ENCODE measurements at regions not wholly inside any gene's neighbourhood (a gene's known extent, or its start where the extent isn't known, plus 50 kb on each side); places are given as distances from the start of the nearest gene placed in this dataset.

DNA sequence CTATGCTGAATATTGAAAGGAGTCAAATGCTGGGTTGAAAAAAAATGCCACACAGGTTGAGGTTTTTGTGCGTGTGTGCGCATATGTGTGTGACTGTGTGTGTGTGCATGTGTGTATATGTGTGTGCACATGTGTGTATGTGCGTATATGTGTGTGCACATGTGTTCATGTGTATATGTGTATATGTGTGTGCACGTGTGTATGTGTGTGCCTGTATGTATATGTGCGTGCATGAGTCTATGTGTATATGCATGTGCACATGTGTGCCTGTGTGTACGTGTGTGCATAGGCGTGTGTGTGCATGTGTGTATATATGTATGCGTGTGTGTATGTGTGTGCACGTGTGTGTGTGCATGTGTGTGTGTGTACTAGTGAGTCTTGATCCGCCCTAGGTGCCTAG lies 655.7 kb downstream of the AACS start:
- no peaks in the 10 kb centered on the region for H3K4me1 ChIP-seq (ENCODE audit: control insufficient read depth in 3 of 3, insufficient read depth in 3 of 3, low read length in 3 of 3)
- H3K4me3 ChIP-seq (ENCODE audit: low read length in 3 of 3): no peak overlapping the region
- H3K9ac ChIP-seq (ENCODE audit: low read depth in 1 of 3, low read length in 3 of 3): no peak overlapping the region
- H3K36me3 ChIP-seq (ENCODE audit: control insufficient read depth in 3 of 3, insufficient read depth in 3 of 3, low read length in 3 of 3): no peaks in the 10 kb centered on the region
- H3K9me3 ChIP-seq (ENCODE audit: control insufficient read depth in 3 of 3, low read length in 3 of 3): peaks cover 0 to 5% (median 5%) of the 10 kb centered on the region in 3 donors
- no peak overlapping the region for H3K27ac ChIP-seq (ENCODE audit: low read depth, low read length)
- H3K27me3 ChIP-seq (ENCODE audit: control insufficient read depth in 3 of 3, insufficient read depth in 3 of 3, low read length in 3 of 3): no peaks in the 10 kb centered on the region

DNA sequence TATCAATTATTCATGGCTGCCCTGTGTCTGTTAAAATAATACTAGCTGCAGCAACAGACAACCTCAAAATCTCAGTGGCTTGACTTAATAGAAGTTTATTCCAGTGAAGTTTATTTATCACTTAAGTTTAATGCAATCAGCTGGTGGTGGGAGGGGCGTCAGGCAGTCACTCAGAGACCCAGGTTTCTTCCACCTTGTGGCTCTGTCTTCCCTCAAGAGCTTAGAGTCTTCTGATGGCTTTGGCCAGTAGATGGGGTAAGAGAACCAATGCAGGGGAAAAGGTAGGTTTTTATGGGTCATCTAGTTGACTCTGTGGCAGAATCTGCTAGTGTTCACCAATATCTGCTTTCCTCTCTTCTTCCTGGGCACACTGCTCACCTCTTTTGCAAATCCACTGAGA lies 668.9 kb downstream of the AACS start:
- Histone ChIP-seq H3K4me3 (ENCODE audit: low read length in 3 of 3) (no peak overlapping the region), H3K4me1 (ENCODE audit: control insufficient read depth in 3 of 3, insufficient read depth in 3 of 3, low read length in 3 of 3) (no peaks in the 10 kb centered on the region), H3K36me3 (ENCODE audit: control insufficient read depth in 3 of 3, insufficient read depth in 3 of 3, low read length in 3 of 3) (no peaks in the 10 kb centered on the region), H3K27me3 (ENCODE audit: control insufficient read depth in 3 of 3, insufficient read depth in 3 of 3, low read length in 3 of 3) (no peaks in the 10 kb centered on the region), H3K27ac (ENCODE audit: low read depth, low read length) (no peak overlapping the region), H3K9me3 (ENCODE audit: control insufficient read depth in 3 of 3, low read length in 3 of 3) (peaks cover 3% of the 10 kb centered on the region in 3 donors), H3K9ac (ENCODE audit: low read depth in 1 of 3, low read length in 3 of 3) (no peak overlapping the region)

DNA sequence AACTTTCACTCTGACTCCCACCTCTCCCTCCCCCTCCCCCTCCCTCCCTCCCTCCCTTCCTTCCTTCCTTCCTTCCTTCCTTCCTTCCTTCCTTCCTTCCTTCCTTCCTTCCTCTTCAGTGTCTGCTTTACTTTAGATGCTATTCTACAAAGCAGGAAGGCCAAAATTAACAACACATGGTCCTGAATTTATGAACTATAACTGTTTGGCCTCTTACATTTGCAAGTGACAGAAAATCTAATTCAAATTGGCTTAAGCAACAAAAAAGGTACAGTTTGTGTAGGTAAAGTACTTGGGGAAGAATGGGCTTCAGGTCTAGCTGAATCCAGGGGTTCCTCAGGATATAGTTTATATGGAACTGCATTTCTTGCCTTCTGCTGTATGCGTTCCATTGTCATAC lies 673.0 kb downstream of the AACS start:
- no peak overlapping the region for H3K27ac ChIP-seq (ENCODE audit: low read depth, low read length)
- no peaks in the 10 kb centered on the region for H3K36me3 ChIP-seq (ENCODE audit: control insufficient read depth in 3 of 3, insufficient read depth in 3 of 3, low read length in 3 of 3)
- peaks cover 0 to 3% (median 3%) of the 10 kb centered on the region in 3 donors for H3K9me3 ChIP-seq (ENCODE audit: control insufficient read depth in 3 of 3, low read length in 3 of 3)
- H3K9ac ChIP-seq (ENCODE audit: low read depth in 1 of 3, low read length in 3 of 3): no peak overlapping the region
- H3K27me3 ChIP-seq (ENCODE audit: control insufficient read depth in 3 of 3, insufficient read depth in 3 of 3, low read length in 3 of 3): no peaks in the 10 kb centered on the region
- H3K4me3 ChIP-seq (ENCODE audit: low read length in 3 of 3): no peak overlapping the region
- no peaks in the 10 kb centered on the region for H3K4me1 ChIP-seq (ENCODE audit: control insufficient read depth in 3 of 3, insufficient read depth in 3 of 3, low read length in 3 of 3)

DNA sequence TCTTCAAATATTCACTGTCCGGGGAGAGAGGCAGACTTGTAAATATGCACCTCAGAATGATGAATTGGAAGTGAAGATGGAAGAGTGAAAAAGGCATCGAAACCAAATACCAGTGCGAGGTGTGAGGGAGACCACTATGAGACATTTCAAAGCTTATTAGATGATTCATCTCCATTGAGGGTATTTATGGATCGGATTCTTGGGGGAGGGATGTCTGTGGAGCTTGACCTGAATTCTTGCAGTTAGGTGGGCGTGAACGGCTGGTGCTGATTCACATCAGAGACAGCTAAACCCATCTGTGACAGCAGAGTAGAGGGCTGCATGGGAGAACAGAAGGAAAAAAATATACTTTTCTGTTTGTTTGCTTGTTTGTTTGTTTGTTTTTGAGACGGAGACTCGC lies 677.2 kb downstream of the AACS start:
- Histone ChIP-seq H3K27ac (ENCODE audit: low read depth, low read length) (no peak overlapping the region), H3K9me3 (ENCODE audit: control insufficient read depth in 3 of 3, low read length in 3 of 3) (no peaks in the 10 kb centered on the region), H3K36me3 (ENCODE audit: control insufficient read depth in 3 of 3, insufficient read depth in 3 of 3, low read length in 3 of 3) (no peaks in the 10 kb centered on the region), H3K4me3 (ENCODE audit: low read length in 3 of 3) (no peak overlapping the region), H3K9ac (ENCODE audit: low read depth in 1 of 3, low read length in 3 of 3) (no peak overlapping the region), H3K4me1 (ENCODE audit: control insufficient read depth in 3 of 3, insufficient read depth in 3 of 3, low read length in 3 of 3) (no peaks in the 10 kb centered on the region), H3K27me3 (ENCODE audit: control insufficient read depth in 3 of 3, insufficient read depth in 3 of 3, low read length in 3 of 3) (no peaks in the 10 kb centered on the region)

DNA sequence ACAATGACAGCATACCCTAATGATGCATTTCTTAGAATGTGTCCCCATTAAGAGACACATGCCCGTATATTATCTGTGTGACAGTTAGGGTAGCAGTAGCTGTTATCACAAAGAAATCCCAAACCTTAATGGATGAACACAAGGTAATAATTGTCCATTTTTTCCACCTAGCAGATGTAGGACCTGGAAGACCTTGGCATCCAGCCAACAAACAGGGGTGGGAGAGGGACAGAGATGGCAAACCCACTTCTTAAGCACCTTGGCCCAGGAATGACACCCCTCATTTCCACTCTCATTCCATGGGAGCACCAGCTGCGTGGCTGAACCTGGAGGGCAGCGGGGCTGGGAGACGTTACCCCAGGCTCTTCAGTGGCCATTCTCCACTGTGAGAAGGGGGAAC lies 679.0 kb downstream of the AACS start:
- no peak overlapping the region for H3K27ac ChIP-seq (ENCODE audit: low read depth, low read length)
- no peaks in the 10 kb centered on the region for H3K4me1 ChIP-seq (ENCODE audit: control insufficient read depth in 3 of 3, insufficient read depth in 3 of 3, low read length in 3 of 3)
- no peaks in the 10 kb centered on the region for H3K36me3 ChIP-seq (ENCODE audit: control insufficient read depth in 3 of 3, insufficient read depth in 3 of 3, low read length in 3 of 3)
- H3K4me3 ChIP-seq (ENCODE audit: low read length in 3 of 3): no peak overlapping the region
- H3K9me3 ChIP-seq (ENCODE audit: control insufficient read depth in 3 of 3, low read length in 3 of 3): no peaks in the 10 kb centered on the region
- H3K27me3 ChIP-seq (ENCODE audit: control insufficient read depth in 3 of 3, insufficient read depth in 3 of 3, low read length in 3 of 3): no peaks in the 10 kb centered on the region
- no peak overlapping the region for H3K9ac ChIP-seq (ENCODE audit: low read depth in 1 of 3, low read length in 3 of 3)

GRCh38 chr12:125755512-125755911 lies 690.3 kb downstream of the AACS start:
- no peaks in the 10 kb centered on the region for H3K36me3 ChIP-seq (ENCODE audit: control insufficient read depth in 3 of 3, insufficient read depth in 3 of 3, low read length in 3 of 3)
- H3K4me1 ChIP-seq (ENCODE audit: control insufficient read depth in 3 of 3, insufficient read depth in 3 of 3, low read length in 3 of 3): no peaks in the 10 kb centered on the region
- H3K27me3 ChIP-seq (ENCODE audit: control insufficient read depth in 3 of 3, insufficient read depth in 3 of 3, low read length in 3 of 3): no peaks in the 10 kb centered on the region
- H3K27ac ChIP-seq (ENCODE audit: low read depth, low read length): no peak overlapping the region
- H3K9ac ChIP-seq (ENCODE audit: low read depth in 1 of 3, low read length in 3 of 3): no peak overlapping the region
- peaks cover 0 to 2% (median 2%) of the 10 kb centered on the region in 3 donors for H3K9me3 ChIP-seq (ENCODE audit: control insufficient read depth in 3 of 3, low read length in 3 of 3)
- no peak overlapping the region for H3K4me3 ChIP-seq (ENCODE audit: low read length in 3 of 3)

GRCh38 chr12:125766091-125766490 lies 700.9 kb downstream of the AACS start:
- Histone ChIP-seq H3K27ac (ENCODE audit: low read depth, low read length) (no peak overlapping the region), H3K36me3 (ENCODE audit: control insufficient read depth in 3 of 3, insufficient read depth in 3 of 3, low read length in 3 of 3) (no peaks in the 10 kb centered on the region), H3K4me1 (ENCODE audit: control insufficient read depth in 3 of 3, insufficient read depth in 3 of 3, low read length in 3 of 3) (no peaks in the 10 kb centered on the region), H3K27me3 (ENCODE audit: control insufficient read depth in 3 of 3, insufficient read depth in 3 of 3, low read length in 3 of 3) (no peaks in the 10 kb centered on the region), H3K9me3 (ENCODE audit: control insufficient read depth in 3 of 3, low read length in 3 of 3) (no peaks in the 10 kb centered on the region), H3K9ac (ENCODE audit: low read depth in 1 of 3, low read length in 3 of 3) (no peak overlapping the region), H3K4me3 (ENCODE audit: low read length in 3 of 3) (no peak overlapping the region)

GRCh38 chr12:125772403-125772802 lies 707.2 kb downstream of the AACS start:
- H3K36me3 ChIP-seq (ENCODE audit: control insufficient read depth in 3 of 3, insufficient read depth in 3 of 3, low read length in 3 of 3): no peaks in the 10 kb centered on the region
- no peaks in the 10 kb centered on the region for H3K4me1 ChIP-seq (ENCODE audit: control insufficient read depth in 3 of 3, insufficient read depth in 3 of 3, low read length in 3 of 3)
- no peaks in the 10 kb centered on the region for H3K9me3 ChIP-seq (ENCODE audit: control insufficient read depth in 3 of 3, low read length in 3 of 3)
- H3K9ac ChIP-seq (ENCODE audit: low read depth in 1 of 3, low read length in 3 of 3): no peak overlapping the region
- no peak overlapping the region for H3K4me3 ChIP-seq (ENCODE audit: low read length in 3 of 3)
- no peak overlapping the region for H3K27ac ChIP-seq (ENCODE audit: low read depth, low read length)
- no peaks in the 10 kb centered on the region for H3K27me3 ChIP-seq (ENCODE audit: control insufficient read depth in 3 of 3, insufficient read depth in 3 of 3, low read length in 3 of 3)

- Histone ChIP-seq H3K4me3 (ENCODE audit: low read length in 3 of 3) (no peak overlapping the region), H3K27me3 (ENCODE audit: control insufficient read depth in 3 of 3, insufficient read depth in 3 of 3, low read length in 3 of 3) (no peaks in the 10 kb centered on the region)
These were observed 707.9 kb downstream of the AACS start for GRCh38 chr12:125773033-125773640.

DNA sequence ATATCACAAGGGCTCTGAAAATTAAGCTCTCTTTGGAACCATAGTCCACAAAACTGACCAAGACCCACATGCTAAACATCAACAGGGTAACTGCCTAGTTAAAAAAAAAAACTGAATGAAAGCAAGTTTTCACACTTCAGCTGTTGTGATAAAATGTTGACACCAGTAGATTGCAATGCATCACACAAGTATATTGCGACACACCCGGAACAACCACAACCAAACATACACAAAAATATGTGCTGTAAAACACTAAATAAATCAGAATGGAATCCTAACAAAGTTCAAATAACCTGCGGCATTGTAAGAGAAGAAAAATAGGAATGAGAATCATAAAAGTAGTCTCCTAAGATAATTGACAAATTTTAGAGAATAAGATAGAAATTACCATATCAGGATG lies 710.3 kb downstream of the AACS start:
- no peak overlapping the region for H3K4me3 ChIP-seq (ENCODE audit: low read length in 3 of 3)
- no peaks in the 10 kb centered on the region for H3K9me3 ChIP-seq (ENCODE audit: control insufficient read depth in 3 of 3, low read length in 3 of 3)
- no peaks in the 10 kb centered on the region for H3K36me3 ChIP-seq (ENCODE audit: control insufficient read depth in 3 of 3, insufficient read depth in 3 of 3, low read length in 3 of 3)
- H3K9ac ChIP-seq (ENCODE audit: low read depth in 1 of 3, low read length in 3 of 3): no peak overlapping the region
- no peaks in the 10 kb centered on the region for H3K4me1 ChIP-seq (ENCODE audit: control insufficient read depth in 3 of 3, insufficient read depth in 3 of 3, low read length in 3 of 3)
- H3K27me3 ChIP-seq (ENCODE audit: control insufficient read depth in 3 of 3, insufficient read depth in 3 of 3, low read length in 3 of 3): no peaks in the 10 kb centered on the region
- no peak overlapping the region for H3K27ac ChIP-seq (ENCODE audit: low read depth, low read length)

More at GRCh38 chr12:125773033-125773640, 707.9 kb downstream of the AACS start:
- no peak overlapping the region for H3K9ac ChIP-seq (ENCODE audit: low read depth in 1 of 3, low read length in 3 of 3)
- H3K9me3 ChIP-seq (ENCODE audit: control insufficient read depth in 3 of 3, low read length in 3 of 3): no peaks in the 10 kb centered on the region
- no peaks in the 10 kb centered on the region for H3K36me3 ChIP-seq (ENCODE audit: control insufficient read depth in 3 of 3, insufficient read depth in 3 of 3, low read length in 3 of 3)
- no peak overlapping the region for H3K27ac ChIP-seq (ENCODE audit: low read depth, low read length)
- H3K4me1 ChIP-seq (ENCODE audit: control insufficient read depth in 3 of 3, insufficient read depth in 3 of 3, low read length in 3 of 3): no peaks in the 10 kb centered on the region

Measured in skeletal muscle tissue (tissue), 3 donors.